Ascending aorta (tissue), 2 donors: ENCODE measurements at regions not wholly inside any gene's neighbourhood (a gene's known extent, or its start where the extent isn't known, plus 50 kb on each side); places are given as distances from the start of the nearest gene placed in this dataset.

Experiments
- DNase-seq, 2 donors: peaks; one replicate each; pipeline ENCODE4 v3.0.0-alpha.2; 2019; ENCODE audit warnings: low spot score in 2 of 2
- H3K27ac ChIP-seq, 2 donors: fragments of 200-600 bp; sonication (generic); one replicate each; pipeline ENCODE4 v1.5.1; 2016 to 2017; ENCODE audit warnings: mild to moderate bottlenecking in 1 of 2
- H3K27me3 ChIP-seq: fragments of 200-600 bp; sonication (generic); one replicate; pipeline ENCODE4 v1.5.1; 2017
- H3K36me3 ChIP-seq, 2 donors: fragments of 200-600 bp; sonication (generic); one replicate each; pipeline ENCODE4 v1.5.1; 2016
- H3K4me1 ChIP-seq, 2 donors: fragments of 200-600 bp; sonication (generic); one replicate each; pipeline ENCODE4 v1.5.1; 2016 to 2017; ENCODE audit warnings: mild to moderate bottlenecking in 1 of 2
- H3K4me3 ChIP-seq, 2 donors: fragments of 200-600 bp; sonication (generic); one replicate each; pipeline ENCODE4 v1.5.1; 2016 to 2017; ENCODE audit warnings: mild to moderate bottlenecking in 1 of 2
- H3K9me3 ChIP-seq, 2 donors: fragments of 200-600 bp; sonication (generic); one replicate each; pipeline ENCODE4 v1.5.1; 2016
- CTCF ChIP-seq, 3 experiments: fragments of 200-600 bp in 2 of 3; fragments of 450-650 bp in 1 of 3; sonication (generic) in 2 of 3; IDR thresholded peaks; one replicate each; pipeline ENCODE4 v1.5.1; 2016 to 2019; ENCODE audit warnings: antibody characterized with exemption in 3 of 3, mild to moderate bottlenecking in 1 of 3, moderate library complexity in 1 of 3
- intact Hi-C: fragments of 100-400 bp; cut with DNase I; formaldehyde crosslinking; loops from one replicate; pipeline ENCODE4 v1.15.1; 2023

GRCh38 chr9:3124001-3124400 lies 280.1 kb upstream of the PUM3 start:
- no peak for DNase-seq
- Histone ChIP-seq H3K36me3 (no peaks in the 10 kb centered on the region), H3K27me3 (no peaks in the 10 kb centered on the region), H3K9me3 (no peaks in the 10 kb centered on the region), H3K27ac (no peak overlapping the region), H3K4me1 (no peaks in the 10 kb centered on the region), H3K4me3 (no peak overlapping the region)
- intact Hi-C loops = no loop called here
- no peak for TF ChIP-seq CTCF (IDR thresholded peaks at IDR 0.05)

DNA sequence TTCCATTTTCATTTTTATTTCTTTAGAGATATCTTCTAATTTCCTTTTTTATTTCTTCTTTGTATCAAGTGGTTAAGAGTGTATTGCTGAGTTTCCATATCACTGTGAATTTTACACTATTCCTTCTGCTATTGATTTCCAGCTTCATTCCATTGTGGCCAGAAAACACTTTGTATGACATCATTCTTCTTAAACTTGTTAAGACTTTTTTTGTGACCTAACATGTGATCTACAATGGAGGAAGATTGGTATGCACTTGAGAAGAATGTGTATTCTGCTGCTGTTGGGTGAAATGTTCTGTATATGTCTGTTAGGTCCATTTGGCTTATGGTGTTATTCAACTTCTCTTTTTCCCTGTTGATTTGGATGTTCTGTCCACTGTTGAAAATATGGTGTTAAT lies 274.2 kb upstream of the PUM3 start:
- no peak overlapping the region for H3K27ac ChIP-seq
- H3K36me3 ChIP-seq = no peaks in the 10 kb centered on the region
- intact Hi-C loops = no loop called here
- no peak for DNase-seq
- H3K9me3 ChIP-seq = peaks cover 0 to 18% of the 10 kb centered on the region in 2 donors
- no peak for TF ChIP-seq CTCF (IDR thresholded peaks at IDR 0.05)
- H3K27me3 ChIP-seq = no peaks in the 10 kb centered on the region
- no peaks in the 10 kb centered on the region for H3K4me1 ChIP-seq
- H3K4me3 ChIP-seq = no peak overlapping the region

- no peaks in the 10 kb centered on the region for H3K36me3 ChIP-seq
- no peak for TF ChIP-seq CTCF (IDR thresholded peaks at IDR 0.05)
- no peaks in the 10 kb centered on the region for H3K27me3 ChIP-seq
- no peak overlapping the region for H3K4me3 ChIP-seq
- no peaks in the 10 kb centered on the region for H3K4me1 ChIP-seq
- no peak overlapping the region for H3K27ac ChIP-seq
- DNase-seq = no peak
- intact Hi-C loops = no loop called here
- H3K9me3 ChIP-seq = no peaks in the 10 kb centered on the region
Measured at GRCh38 chr9:3099646-3100045, 255.8 kb upstream of the PUM3 start.

DNA sequence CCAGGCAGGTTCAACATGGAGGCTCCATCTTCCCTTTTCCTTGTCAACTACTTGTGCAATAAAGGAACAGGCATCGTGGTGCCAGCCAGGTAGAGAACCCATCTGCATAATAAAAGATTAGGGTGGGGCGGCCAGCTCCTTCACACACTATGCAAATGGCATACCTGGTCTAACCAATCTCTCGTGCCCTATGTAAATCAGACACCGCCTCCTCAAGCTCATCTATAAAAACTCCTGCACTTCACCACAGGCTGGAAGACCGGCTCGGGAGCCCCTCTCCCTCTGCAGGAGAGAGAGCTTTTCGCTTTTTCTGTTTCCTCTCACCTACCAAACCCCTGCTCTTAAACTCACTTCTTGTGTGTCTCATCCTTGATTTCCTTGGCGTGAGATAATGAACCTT lies 244.3 kb upstream of the PUM3 start:
- no peak overlapping the region for H3K27ac ChIP-seq
- H3K4me3 ChIP-seq = no peak overlapping the region
- intact Hi-C loops = no loop called here
- TF ChIP-seq CTCF (IDR thresholded peaks at IDR 0.05) = no peak
- no peaks in the 10 kb centered on the region for H3K36me3 ChIP-seq
- no peak for DNase-seq
- no peaks in the 10 kb centered on the region for H3K4me1 ChIP-seq
- no peaks in the 10 kb centered on the region for H3K9me3 ChIP-seq
- H3K27me3 ChIP-seq = no peaks in the 10 kb centered on the region

DNA sequence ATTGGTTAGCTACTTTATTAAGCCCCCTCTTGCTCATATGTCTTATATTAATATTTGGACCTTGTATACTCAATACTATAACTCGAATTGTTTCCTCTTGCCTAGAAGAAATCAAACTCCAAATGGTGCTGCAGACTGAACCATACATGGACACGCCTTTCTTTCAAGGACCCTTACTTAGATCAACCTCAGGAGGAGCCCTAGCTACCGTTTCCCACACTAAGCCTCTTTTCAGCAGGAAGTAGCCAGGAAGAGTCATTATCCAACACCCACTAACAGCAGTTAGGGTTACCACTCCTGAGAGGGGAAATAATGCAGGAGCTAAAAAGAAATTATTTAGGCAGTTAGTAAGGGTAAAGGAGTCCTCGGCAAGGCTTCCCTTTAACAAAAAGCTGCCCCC lies 243.8 kb upstream of the PUM3 start:
- no peaks in the 10 kb centered on the region for H3K36me3 ChIP-seq
- H3K27me3 ChIP-seq = no peaks in the 10 kb centered on the region
- no peak overlapping the region for H3K27ac ChIP-seq
- TF ChIP-seq CTCF (IDR thresholded peaks at IDR 0.05) = no peak
- no peak overlapping the region for H3K4me3 ChIP-seq
- no peaks in the 10 kb centered on the region for H3K4me1 ChIP-seq
- intact Hi-C loops = no loop called here
- H3K9me3 ChIP-seq = no peaks in the 10 kb centered on the region
- DNase-seq = no peak

DNA sequence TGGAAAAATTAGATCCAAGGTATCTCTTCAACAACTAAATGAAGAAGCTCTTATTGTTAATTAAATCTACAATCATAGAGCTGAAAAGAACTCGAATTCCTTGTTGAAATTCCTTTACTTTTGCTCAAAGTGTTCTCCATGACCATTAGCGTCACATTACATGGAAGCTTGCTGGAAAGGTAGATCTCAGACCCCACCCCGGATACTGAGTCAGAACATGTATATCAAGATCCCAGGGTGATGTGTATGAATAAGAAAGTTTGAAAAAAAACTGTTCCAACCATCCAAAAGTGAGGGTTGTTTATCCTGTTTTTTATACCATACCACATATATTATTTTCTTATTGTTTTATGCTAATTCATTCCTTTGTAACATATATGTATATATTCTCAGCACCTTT lies 237.1 kb upstream of the PUM3 start:
- H3K9me3 ChIP-seq = no peaks in the 10 kb centered on the region
- H3K27me3 ChIP-seq = no peaks in the 10 kb centered on the region
- no peak for DNase-seq
- TF ChIP-seq CTCF (IDR thresholded peaks at IDR 0.05) = no peak
- no peaks in the 10 kb centered on the region for H3K36me3 ChIP-seq
- intact Hi-C loops = no loop called here
- H3K4me3 ChIP-seq = no peak overlapping the region
- no peak overlapping the region for H3K27ac ChIP-seq
- H3K4me1 ChIP-seq = no peaks in the 10 kb centered on the region
